ENCODE measurements at regions not wholly inside any gene's neighbourhood (a gene's known extent, or its start where the extent isn't known, plus 50 kb on each side); places are given as distances from the start of the nearest gene placed in this dataset.

DNA sequence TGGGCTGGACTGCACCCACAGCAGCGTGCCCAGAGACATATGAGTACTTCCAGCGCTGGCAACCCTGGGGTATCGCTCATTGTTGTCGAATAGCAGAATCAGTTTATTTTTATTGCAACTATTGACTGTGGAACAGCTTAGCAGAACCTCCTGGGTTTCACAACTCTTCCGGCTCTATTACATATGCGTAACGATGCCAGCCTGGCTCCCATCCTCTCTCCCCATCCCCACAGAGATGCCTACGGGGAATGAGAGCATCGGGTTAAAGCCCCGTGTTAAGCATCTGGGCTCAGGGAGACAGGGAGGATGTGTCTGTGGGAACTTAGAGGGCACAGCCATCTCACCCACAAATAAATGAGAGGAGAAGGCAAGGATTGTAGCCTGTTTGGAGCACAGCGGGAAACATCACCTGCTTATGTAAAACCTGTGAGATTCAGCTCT, 76.6 kb upstream of the DLG1 start:
- TF ChIP-seq POLR2A (IDR thresholded peaks at IDR 0.05; ENCODE audit: low read length) = no peak
- no peak for TF ChIP-seq GATA1 (IDR thresholded peaks at IDR 0.05; ENCODE audit: low read depth, low read length)

Data from erythroblast (primary cell).